Neural cell (in vitro differentiated cells): ENCODE measurements at regions not wholly inside any gene's neighbourhood (a gene's known extent, or its start where the extent isn't known, plus 50 kb on each side); places are given as distances from the start of the nearest gene placed in this dataset.

ENCODE experiments used
- H2AFZ ChIP-seq: fragments of 200-600, 300-800 bp; sonication (generic), shearing (Covaris generic); 2 replicates; pipeline ENCODE4 v1.6.0; 2014; ENCODE audit warnings: low read depth, mild to moderate bottlenecking, antibody characterized with exemption, low read length, moderate library complexity
- H3F3A ChIP-seq: fragments of 200-600 bp; shearing (Covaris generic); 2 replicates; pipeline ENCODE4 v1.6.1; 2016; ENCODE audit warnings: mild to moderate bottlenecking, moderate library complexity, mixed read lengths, antibody characterized with exemption, low read length; ENCODE audit not compliant: insufficient read depth, poor library complexity, severe bottlenecking
- H3K27ac ChIP-seq: fragments of 200-600, 300-800 bp; sonication (generic), shearing (Covaris generic); 2 replicates; pipeline ENCODE4 v1.5.1; 2014; ENCODE audit warnings: mild to moderate bottlenecking, low read length, moderate library complexity
- H3K27me3 ChIP-seq: fragments of 300-800, 200-600 bp; sonication (generic), shearing (Covaris generic); 2 replicates; pipeline ENCODE4 v1.6.0; 2014; ENCODE audit warnings: mild to moderate bottlenecking, low read depth, low read length, moderate library complexity; ENCODE audit not compliant: insufficient read depth
- H3K36me3 ChIP-seq: fragments of 300-800, 200-600 bp; sonication (generic), shearing (Covaris generic); 2 replicates; pipeline ENCODE4 v1.5.1; 2014; ENCODE audit warnings: mild to moderate bottlenecking, antibody characterized with exemption, low read length, moderate library complexity; ENCODE audit not compliant: insufficient read depth
- H3K4me2 ChIP-seq: fragments of 300-800, 200-600 bp; sonication (generic), shearing (Covaris generic); 2 replicates; pipeline ENCODE4 v1.6.0; 2014; ENCODE audit warnings: mild to moderate bottlenecking, low read length
- H3K4me3 ChIP-seq: fragments of 300-800, 200-600 bp; sonication (generic), shearing (Covaris generic); 2 replicates; pipeline ENCODE4 v1.5.1; 2014; ENCODE audit warnings: mild to moderate bottlenecking, low read length, moderate library complexity
- H3K79me2 ChIP-seq: fragments of 200-600 bp; shearing (Covaris generic); replicated peaks from 2 replicates; pipeline ENCODE4 v1.6.0; 2014; ENCODE audit warnings: mild to moderate bottlenecking, low read length, moderate library complexity; ENCODE audit not compliant: insufficient read depth
- H3K9ac ChIP-seq: fragments of 300-800, 200-600 bp; sonication (generic), shearing (Covaris generic); 2 replicates; pipeline ENCODE4 v1.6.1; 2016; ENCODE audit warnings: mild to moderate bottlenecking, low read length, mixed read lengths
- H3K9me2 ChIP-seq: fragments of 200-600 bp; shearing (Covaris generic); 2 replicates; pipeline ENCODE4 v1.6.1; 2016; ENCODE audit warnings: mild to moderate bottlenecking, low read length, mixed read lengths; ENCODE audit not compliant: insufficient read depth
- H3K9me3 ChIP-seq: fragments of 200-600, 300-800 bp; sonication (generic), shearing (Covaris generic); 2 replicates; pipeline ENCODE4 v1.6.1; 2016; ENCODE audit warnings: mild to moderate bottlenecking, mixed run types, low read length, moderate library complexity, mixed read lengths
- H4K20me1 ChIP-seq: fragments of 200-600 bp; shearing (Covaris generic); 2 replicates; pipeline ENCODE4 v1.6.1; 2016; ENCODE audit warnings: mild to moderate bottlenecking, mixed run types; ENCODE audit not compliant: insufficient read depth
- EP300 ChIP-seq: fragments of 450-650 bp; conservative IDR thresholded peaks from 2 replicates; pipeline ENCODE4 v1.6.1; 2014; ENCODE audit warnings: antibody characterized with exemption, mild to moderate bottlenecking, moderate library complexity; ENCODE audit not compliant: poor library complexity, severe bottlenecking
- EZH2 ChIP-seq: fragments of 200-600, 300-800 bp; shearing (Covaris generic), sonication (generic); IDR thresholded peaks from 2 replicates; pipeline ENCODE4 v1.6.1; 2014; ENCODE audit warnings: antibody characterized with exemption, low read length, borderline replicate concordance, mild to moderate bottlenecking; ENCODE audit not compliant: insufficient read depth, poor library complexity, severe bottlenecking
- MXI1 ChIP-seq: fragments of 450-650 bp; conservative IDR thresholded peaks from 2 replicates; pipeline ENCODE4 v1.6.1; 2014; ENCODE audit warnings: antibody characterized with exemption, mild to moderate bottlenecking; ENCODE audit not compliant: poor library complexity, severe bottlenecking
- POLR2AphosphoS5 ChIP-seq: IDR thresholded peaks from 2 replicates; pipeline ENCODE4 v1.6.1; 2012
- RAD21 ChIP-seq: fragments of 450-650 bp; conservative IDR thresholded peaks from 2 replicates; pipeline ENCODE4 v1.6.1; 2014; ENCODE audit warnings: antibody characterized with exemption, mild to moderate bottlenecking, moderate library complexity
- SMC3 ChIP-seq: fragments of 450-650 bp; conservative IDR thresholded peaks from 2 replicates; pipeline ENCODE4 v1.6.1; 2014; ENCODE audit warnings: antibody characterized with exemption, mild to moderate bottlenecking, moderate library complexity; ENCODE audit not compliant: poor library complexity
- TAF1 ChIP-seq: IDR thresholded peaks from 2 replicates; pipeline ENCODE4 v1.6.1; 2012; ENCODE audit warnings: low read depth
- TF ChIP-seq, protein P1 (sequence below): fragments of 450-650 bp; IDR thresholded peaks from 2 replicates; pipeline ENCODE4 v1.5.1; 2014; ENCODE audit warnings: antibody characterized with exemption, mild to moderate bottlenecking, moderate library complexity; ENCODE audit not compliant: poor library complexity, severe bottlenecking
- TF ChIP-seq, protein P2 (sequence below): IDR thresholded peaks from 2 replicates; pipeline ENCODE4 v1.6.1; 2012; ENCODE audit warnings: borderline replicate concordance

DNA sequence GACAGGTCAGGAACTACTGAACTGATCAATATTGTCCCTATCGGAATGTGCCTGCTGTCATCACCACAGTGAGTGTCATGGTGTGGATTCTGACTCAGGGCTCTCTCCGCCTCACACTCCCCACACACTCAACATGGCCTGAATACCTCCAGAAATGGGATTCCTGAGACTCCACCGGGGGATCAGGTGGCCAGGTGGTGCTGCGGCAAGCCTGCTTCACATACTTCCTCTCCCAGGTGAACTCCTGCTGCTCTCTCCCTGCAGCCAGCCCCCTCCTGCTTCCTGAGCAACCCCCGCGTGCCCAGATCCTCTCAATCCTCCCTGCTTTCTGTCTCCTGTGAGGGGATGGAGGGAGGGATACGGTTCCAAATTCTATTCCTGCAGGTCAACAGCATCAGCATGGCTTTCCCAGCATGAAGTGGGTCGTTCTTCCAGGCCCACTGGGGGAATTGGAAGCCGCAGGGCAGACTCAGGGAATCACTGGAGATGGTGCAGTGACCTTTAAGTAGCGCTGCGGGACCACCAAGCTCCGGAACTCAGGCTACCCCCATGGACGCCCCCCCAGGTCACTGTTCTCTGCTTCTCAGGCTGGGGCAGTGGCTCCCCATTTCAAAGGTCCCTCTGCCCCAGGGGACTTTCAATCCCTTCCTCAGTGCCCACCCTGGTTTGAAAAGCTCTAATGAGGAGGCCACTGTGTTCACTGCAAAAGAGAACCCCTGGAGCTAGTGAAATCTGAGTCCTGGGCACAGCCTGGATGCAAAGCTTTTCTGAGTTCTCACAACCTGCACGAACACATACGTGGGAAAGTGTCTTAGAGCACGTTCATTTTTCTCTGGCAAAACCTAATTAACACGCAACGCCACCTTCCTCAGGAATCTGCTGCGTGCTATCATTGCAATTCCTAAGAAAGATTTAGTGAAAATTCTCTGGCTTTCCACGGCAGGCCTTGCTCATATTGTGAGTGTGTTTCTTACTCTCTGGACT is 168.4 kb downstream of the ZFP36L2 start:
- Histone ChIP-seq H3K79me2 (no peaks in the 10 kb centered on the region), H3K9ac (no peak overlapping the region), H3K27ac (no peak overlapping the region)

DNA sequence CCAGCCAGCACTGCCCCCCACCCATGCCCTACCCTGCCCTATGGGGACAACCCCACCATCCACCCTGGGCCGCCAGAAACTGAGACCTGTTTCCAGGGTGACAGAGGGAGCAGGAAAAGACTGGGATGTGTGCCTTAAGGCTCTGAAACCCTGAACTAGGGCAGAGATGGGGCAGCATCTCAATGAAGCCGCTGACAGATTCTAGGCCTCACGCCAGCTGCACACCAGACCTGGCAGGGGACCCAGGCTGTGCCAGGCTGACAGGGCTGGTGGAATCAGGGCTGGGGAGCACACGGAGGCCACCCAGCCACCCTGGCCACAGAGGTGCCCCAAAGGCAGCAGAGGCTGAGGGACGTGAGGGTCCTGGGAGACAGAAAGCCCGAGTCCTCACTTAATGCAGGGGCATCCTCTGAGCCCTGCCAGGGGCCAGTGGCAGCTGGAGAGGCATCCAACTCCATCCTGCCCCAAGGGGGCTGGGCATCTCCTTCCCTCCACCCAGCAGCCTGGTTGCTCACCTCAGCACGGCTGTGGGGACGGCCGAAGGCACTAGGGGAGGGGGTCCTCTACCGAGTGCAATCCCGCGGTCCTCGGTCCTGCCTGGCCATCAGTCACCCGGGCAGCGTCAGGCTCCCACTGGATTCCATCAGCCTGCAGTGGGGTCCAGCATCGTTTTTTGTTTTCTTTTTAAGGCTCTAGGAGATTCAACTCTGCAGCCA is 169.2 kb downstream of the ZFP36L2 start:
- H3K4me3 ChIP-seq, result no peak overlapping the region
- no peaks in the 10 kb centered on the region for H4K20me1 ChIP-seq
- no peak overlapping the region for H2AFZ ChIP-seq
- H3K4me2 ChIP-seq, result no peak overlapping the region
- H3K27ac ChIP-seq, result no peak overlapping the region
- no peaks in the 10 kb centered on the region for H3K36me3 ChIP-seq
- H3F3A ChIP-seq, result no peaks in the 10 kb centered on the region
- H3K9me2 ChIP-seq, result no peaks in the 10 kb centered on the region
- no peaks in the 10 kb centered on the region for H3K9me3 ChIP-seq
- H3K9ac ChIP-seq, result no peak overlapping the region
- H3K79me2 ChIP-seq, result no peaks in the 10 kb centered on the region
- H3K27me3 ChIP-seq, result no peaks in the 10 kb centered on the region
- TF ChIP-seq, protein P1, sequence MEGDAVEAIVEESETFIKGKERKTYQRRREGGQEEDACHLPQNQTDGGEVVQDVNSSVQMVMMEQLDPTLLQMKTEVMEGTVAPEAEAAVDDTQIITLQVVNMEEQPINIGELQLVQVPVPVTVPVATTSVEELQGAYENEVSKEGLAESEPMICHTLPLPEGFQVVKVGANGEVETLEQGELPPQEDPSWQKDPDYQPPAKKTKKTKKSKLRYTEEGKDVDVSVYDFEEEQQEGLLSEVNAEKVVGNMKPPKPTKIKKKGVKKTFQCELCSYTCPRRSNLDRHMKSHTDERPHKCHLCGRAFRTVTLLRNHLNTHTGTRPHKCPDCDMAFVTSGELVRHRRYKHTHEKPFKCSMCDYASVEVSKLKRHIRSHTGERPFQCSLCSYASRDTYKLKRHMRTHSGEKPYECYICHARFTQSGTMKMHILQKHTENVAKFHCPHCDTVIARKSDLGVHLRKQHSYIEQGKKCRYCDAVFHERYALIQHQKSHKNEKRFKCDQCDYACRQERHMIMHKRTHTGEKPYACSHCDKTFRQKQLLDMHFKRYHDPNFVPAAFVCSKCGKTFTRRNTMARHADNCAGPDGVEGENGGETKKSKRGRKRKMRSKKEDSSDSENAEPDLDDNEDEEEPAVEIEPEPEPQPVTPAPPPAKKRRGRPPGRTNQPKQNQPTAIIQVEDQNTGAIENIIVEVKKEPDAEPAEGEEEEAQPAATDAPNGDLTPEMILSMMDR, result no peak
- TF ChIP-seq SMC3, result no peak
- TF ChIP-seq TAF1, result no peak
- no peak for TF ChIP-seq POLR2AphosphoS5
- TF ChIP-seq EZH2, result no peak
- TF ChIP-seq EP300, result no peak
- no peak for TF ChIP-seq MXI1

More for the DNA sequence above, 168.4 kb downstream of the ZFP36L2 start:
- H3K9me2 ChIP-seq, result no peaks in the 10 kb centered on the region
- H4K20me1 ChIP-seq, result no peaks in the 10 kb centered on the region
- H2AFZ ChIP-seq, result no peak overlapping the region
- TF ChIP-seq EZH2 (no peak), RAD21 (no peak), POLR2AphosphoS5 (no peak), MXI1 (no peak), TAF1 (no peak), SMC3 (no peak), EP300 (no peak)
- TF ChIP-seq, protein P1, result no peak
- TF ChIP-seq, protein P2, sequence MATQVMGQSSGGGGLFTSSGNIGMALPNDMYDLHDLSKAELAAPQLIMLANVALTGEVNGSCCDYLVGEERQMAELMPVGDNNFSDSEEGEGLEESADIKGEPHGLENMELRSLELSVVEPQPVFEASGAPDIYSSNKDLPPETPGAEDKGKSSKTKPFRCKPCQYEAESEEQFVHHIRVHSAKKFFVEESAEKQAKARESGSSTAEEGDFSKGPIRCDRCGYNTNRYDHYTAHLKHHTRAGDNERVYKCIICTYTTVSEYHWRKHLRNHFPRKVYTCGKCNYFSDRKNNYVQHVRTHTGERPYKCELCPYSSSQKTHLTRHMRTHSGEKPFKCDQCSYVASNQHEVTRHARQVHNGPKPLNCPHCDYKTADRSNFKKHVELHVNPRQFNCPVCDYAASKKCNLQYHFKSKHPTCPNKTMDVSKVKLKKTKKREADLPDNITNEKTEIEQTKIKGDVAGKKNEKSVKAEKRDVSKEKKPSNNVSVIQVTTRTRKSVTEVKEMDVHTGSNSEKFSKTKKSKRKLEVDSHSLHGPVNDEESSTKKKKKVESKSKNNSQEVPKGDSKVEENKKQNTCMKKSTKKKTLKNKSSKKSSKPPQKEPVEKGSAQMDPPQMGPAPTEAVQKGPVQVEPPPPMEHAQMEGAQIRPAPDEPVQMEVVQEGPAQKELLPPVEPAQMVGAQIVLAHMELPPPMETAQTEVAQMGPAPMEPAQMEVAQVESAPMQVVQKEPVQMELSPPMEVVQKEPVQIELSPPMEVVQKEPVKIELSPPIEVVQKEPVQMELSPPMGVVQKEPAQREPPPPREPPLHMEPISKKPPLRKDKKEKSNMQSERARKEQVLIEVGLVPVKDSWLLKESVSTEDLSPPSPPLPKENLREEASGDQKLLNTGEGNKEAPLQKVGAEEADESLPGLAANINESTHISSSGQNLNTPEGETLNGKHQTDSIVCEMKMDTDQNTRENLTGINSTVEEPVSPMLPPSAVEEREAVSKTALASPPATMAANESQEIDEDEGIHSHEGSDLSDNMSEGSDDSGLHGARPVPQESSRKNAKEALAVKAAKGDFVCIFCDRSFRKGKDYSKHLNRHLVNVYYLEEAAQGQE, result no peak
- no peaks in the 10 kb centered on the region for H3K9me3 ChIP-seq
- H3F3A ChIP-seq, result no peaks in the 10 kb centered on the region
- H3K27me3 ChIP-seq, result no peaks in the 10 kb centered on the region
- no peak overlapping the region for H3K4me2 ChIP-seq
- no peaks in the 10 kb centered on the region for H3K36me3 ChIP-seq
- no peak overlapping the region for H3K4me3 ChIP-seq
